Activated CD8-positive, alpha-beta T cell treated with anti-CD3 and anti-CD28 coated beads, Interleukin-2, amount 10 ng/mL, durations not matched to agents 7 days and 5 days (primary cell): ENCODE measurements at regions not wholly inside any gene's neighbourhood (a gene's known extent, or its start where the extent isn't known, plus 50 kb on each side); places are given as distances from the start of the nearest gene placed in this dataset.
A peak's percentile ranks its signal among the peaks of the same experiment; 100 is the strongest.

Experiments
- ATAC-seq: fragments of 150-1000 bp; cut with Tn5 transposase; one replicate; pipeline ENCODE4 v1.10.0; 2021; ENCODE audit warnings: moderate library complexity
- CTCF ChIA-PET: fragments of 350-600 bp; sonication (Branson Sonifier 250); formaldehyde crosslinking; loops from one replicate; lab custom pipeline; 2021; ENCODE audit warnings: antibody characterized with exemption; lab: Charles Lee
- POLR2A ChIA-PET: fragments of 350-600 bp; sonication (Branson Sonifier 250); formaldehyde crosslinking; loops from one replicate; lab custom pipeline; 2021; ENCODE audit warnings: antibody characterized with exemption; lab: Charles Lee
- DNase-seq: peaks from one replicate; pipeline ENCODE4 v3.0.0-alpha.2; 2020
- H3K27ac Mint-ChIP-seq: one replicate; pipeline ENCODE4 v1.8.0; 2021; ENCODE audit warnings: mild to moderate bottlenecking, mixed read lengths
- H3K27me3 Mint-ChIP-seq: one replicate; pipeline ENCODE4 v1.8.0; 2021; ENCODE audit warnings: low read depth, mixed read lengths
- H3K36me3 Mint-ChIP-seq: one replicate; pipeline ENCODE4 v1.8.0; 2021; ENCODE audit warnings: low read depth, mixed read lengths
- H3K4me1 Mint-ChIP-seq: one replicate; pipeline ENCODE4 v1.8.0; 2021; ENCODE audit warnings: low read depth, mixed read lengths
- H3K4me3 Mint-ChIP-seq: one replicate; pipeline ENCODE4 v1.8.0; 2021; ENCODE audit warnings: mild to moderate bottlenecking, mixed read lengths
- H3K9me3 Mint-ChIP-seq: one replicate; pipeline ENCODE4 v1.8.0; 2022; ENCODE audit warnings: mixed read lengths; ENCODE audit not compliant: insufficient read depth

- H3K27me3 Mint-ChIP-seq: no peaks in the 10 kb centered on the region
- CTCF ChIA-PET: interaction anchor here (1.9 kb wide), 1 partner anchor 142 kb away, joined by 7 read pairs; no protein-coding TSS in a partner anchor
- H3K9me3 Mint-ChIP-seq: peaks cover 35% of the 10 kb centered on the region
- DNase-seq: no peak
- no peak for ATAC-seq
- peaks cover 40% of the 10 kb centered on the region for H3K4me1 Mint-ChIP-seq
- no peak overlapping the region for H3K27ac Mint-ChIP-seq
- H3K36me3 Mint-ChIP-seq: peaks cover 31% of the 10 kb centered on the region
- H3K4me3 Mint-ChIP-seq: no peak overlapping the region
- POLR2A ChIA-PET: interaction anchor here (1.5 kb wide), 1 partner anchor 34 kb away, joined by 5 read pairs; no protein-coding TSS in a partner anchor
Measured at GRCh38 chr1:198970916-198971315, 332.1 kb downstream of the PTPRC start.

- POLR2A ChIA-PET: interaction anchor here (1.3 kb wide), 1 partner anchor 42 kb away, joined by 4 read pairs; no protein-coding TSS in a partner anchor
- no peak for ATAC-seq
- Mint-ChIP-seq H3K4me1 (peaks cover 29% of the 10 kb centered on the region), H3K36me3 (peaks cover 23% of the 10 kb centered on the region), H3K4me3 (no peak overlapping the region), H3K27ac (no peak overlapping the region), H3K9me3 (peaks cover 28% of the 10 kb centered on the region), H3K27me3 (no peaks in the 10 kb centered on the region)
- CTCF ChIA-PET: interaction anchor here (0.9 to 1.4 kb wide), 3 partner anchors 13 to 208 kb away, joined by 3 read pairs; no protein-coding TSS in a partner anchor
- no peak for DNase-seq
Measured at GRCh38 chr1:198977909-198978308, 339.1 kb downstream of the PTPRC start.

- H3K9me3 Mint-ChIP-seq: peaks cover 28% of the 10 kb centered on the region
- POLR2A ChIA-PET: interaction anchor here (1.3 kb wide), 1 partner anchor 42 kb away, joined by 4 read pairs; no protein-coding TSS in a partner anchor
- H3K4me1 Mint-ChIP-seq: peaks cover 26% of the 10 kb centered on the region
- no peaks in the 10 kb centered on the region for H3K27me3 Mint-ChIP-seq
- no peak for DNase-seq
- CTCF ChIA-PET: interaction anchor here (0.9 to 1.4 kb wide), 3 partner anchors 13 to 208 kb away, joined by 3 read pairs; no protein-coding TSS in a partner anchor
- H3K4me3 Mint-ChIP-seq: no peak overlapping the region
- no peak for ATAC-seq
- no peak overlapping the region for H3K27ac Mint-ChIP-seq
- peaks cover 23% of the 10 kb centered on the region for H3K36me3 Mint-ChIP-seq
Measured at GRCh38 chr1:198978523-198978922, 339.7 kb downstream of the PTPRC start.

- H3K27ac Mint-ChIP-seq: no peak overlapping the region
- ChIA-PET CTCF (interaction anchor here (1.0 kb wide), 1 partner anchor 127 kb away, joined by 4 read pairs; no protein-coding TSS in a partner anchor), POLR2A (interaction anchor here (0.7 kb wide), 1 partner anchor 9 kb away, joined by 3 read pairs; no protein-coding TSS in a partner anchor)
- DNase-seq (no peak), ATAC-seq (no peak)
- H3K4me3 Mint-ChIP-seq: no peak overlapping the region
- peaks cover 17% of the 10 kb centered on the region for H3K36me3 Mint-ChIP-seq
- H3K27me3 Mint-ChIP-seq: no peaks in the 10 kb centered on the region
- H3K4me1 Mint-ChIP-seq: peaks cover 3% of the 10 kb centered on the region
- H3K9me3 Mint-ChIP-seq: peaks cover 17% of the 10 kb centered on the region
Measured at GRCh38 chr1:198986036-198986435, 347.2 kb downstream of the PTPRC start.

- CTCF ChIA-PET: interaction anchor here (1.0 kb wide), 1 partner anchor 126 kb away, joined by 4 read pairs; no protein-coding TSS in a partner anchor
Measured at GRCh38 chr1:198986442-198986841, 347.6 kb downstream of the PTPRC start.

GRCh38 chr1:199002661-199003060 lies 363.8 kb downstream of the PTPRC start:
- Mint-ChIP-seq H3K4me3 (no peak overlapping the region), H3K27ac (no peak overlapping the region), H3K36me3 (peaks cover 13% of the 10 kb centered on the region), H3K9me3 (peaks cover 11% of the 10 kb centered on the region), H3K4me1 (peaks cover 6% of the 10 kb centered on the region), H3K27me3 (no peaks in the 10 kb centered on the region)
- ATAC-seq: no peak
- CTCF ChIA-PET: interaction anchor here (1.4 kb wide), 1 partner anchor 10 kb away, joined by 3 read pairs; no protein-coding TSS in a partner anchor
- no peak for DNase-seq
- POLR2A ChIA-PET: no interaction called here

More at GRCh38 chr1:198986442-198986841, 347.6 kb downstream of the PTPRC start:
- POLR2A ChIA-PET: interaction anchor here (0.7 kb wide), 1 partner anchor 9 kb away, joined by 3 read pairs; no protein-coding TSS in a partner anchor
- Mint-ChIP-seq H3K36me3 (peaks cover 19% of the 10 kb centered on the region), H3K27me3 (no peaks in the 10 kb centered on the region), H3K4me3 (no peak overlapping the region), H3K27ac (no peak overlapping the region), H3K4me1 (peaks cover 2% of the 10 kb centered on the region), H3K9me3 (peaks cover 17% of the 10 kb centered on the region)
- no peak for DNase-seq
- no peak for ATAC-seq

- Mint-ChIP-seq H3K27ac (peak overlapping the region; percentile 40), H3K4me3 (no peak overlapping the region), H3K4me1 (peaks cover 37% of the 10 kb centered on the region), H3K27me3 (no peaks in the 10 kb centered on the region), H3K9me3 (peaks cover 11% of the 10 kb centered on the region), H3K36me3 (peaks cover 35% of the 10 kb centered on the region)
- POLR2A ChIA-PET: no interaction called here
- ATAC-seq (no peak), DNase-seq (no peak)
- CTCF ChIA-PET: no interaction called here
Measured at GRCh38 chr1:199007423-199007822, 368.6 kb downstream of the PTPRC start.

- DNase-seq: peak; percentile 41
- peak overlapping the region; percentile 86 for H3K27ac Mint-ChIP-seq
- peaks cover 38% of the 10 kb centered on the region for H3K36me3 Mint-ChIP-seq
- peaks cover 15% of the 10 kb centered on the region for H3K9me3 Mint-ChIP-seq
- peak; percentile 74 for ATAC-seq
- ChIA-PET POLR2A (interaction anchor here (0.6 to 6.2 kb wide), 4 partner anchors 73 to 185 kb away, joined by 3 to 35 read pairs (median 4); no protein-coding TSS in a partner anchor), CTCF (interaction anchor here (0.6 to 1.9 kb wide), 9 partner anchors 9 to 454 kb away, joined by 3 to 7 read pairs (median 4); no protein-coding TSS in a partner anchor)
- H3K4me1 Mint-ChIP-seq: peaks cover 47% of the 10 kb centered on the region
- peak overlapping the region; percentile 64 for H3K4me3 Mint-ChIP-seq
- H3K27me3 Mint-ChIP-seq: no peaks in the 10 kb centered on the region
Measured at GRCh38 chr1:199009447-199009846, 370.6 kb downstream of the PTPRC start.

- DNase-seq (no peak), ATAC-seq (peak; percentile 46)
- ChIA-PET CTCF (interaction anchor here (0.6 to 1.1 kb wide), 3 partner anchors 11 to 103 kb away, joined by 3 read pairs; no protein-coding TSS in a partner anchor), POLR2A (interaction anchor here (6.2 kb wide), 1 partner anchor 74 kb away, joined by 35 read pairs; no protein-coding TSS in a partner anchor)
- peak overlapping the region; percentile 66 for H3K27ac Mint-ChIP-seq
- peaks cover 15% of the 10 kb centered on the region for H3K9me3 Mint-ChIP-seq
- peak overlapping the region; percentile 64 for H3K4me3 Mint-ChIP-seq
- H3K36me3 Mint-ChIP-seq: peaks cover 42% of the 10 kb centered on the region
- H3K4me1 Mint-ChIP-seq: peaks cover 57% of the 10 kb centered on the region
- H3K27me3 Mint-ChIP-seq: no peaks in the 10 kb centered on the region
Measured at GRCh38 chr1:199010492-199010891, 371.7 kb downstream of the PTPRC start.

GRCh38 chr1:199010933-199011332 lies 372.1 kb downstream of the PTPRC start:
- ChIA-PET CTCF (interaction anchor here (0.6 to 1.1 kb wide), 3 partner anchors 10 to 103 kb away, joined by 3 read pairs; no protein-coding TSS in a partner anchor), POLR2A (interaction anchor here (6.2 kb wide), 1 partner anchor 75 kb away, joined by 35 read pairs; no protein-coding TSS in a partner anchor)
- ATAC-seq (no peak), DNase-seq (no peak)
- peak overlapping the region; percentile 66 for H3K27ac Mint-ChIP-seq
- peaks cover 42% of the 10 kb centered on the region for H3K36me3 Mint-ChIP-seq
- no peaks in the 10 kb centered on the region for H3K27me3 Mint-ChIP-seq
- no peak overlapping the region for H3K4me3 Mint-ChIP-seq
- H3K4me1 Mint-ChIP-seq: peaks cover 61% of the 10 kb centered on the region
- H3K9me3 Mint-ChIP-seq: peaks cover 17% of the 10 kb centered on the region

- CTCF ChIA-PET: no interaction called here
- ATAC-seq (no peak), DNase-seq (no peak)
- Mint-ChIP-seq H3K4me3 (no peak overlapping the region), H3K9me3 (peaks cover 13% of the 10 kb centered on the region), H3K27me3 (no peaks in the 10 kb centered on the region), H3K27ac (no peak overlapping the region), H3K36me3 (peaks cover 32% of the 10 kb centered on the region), H3K4me1 (peaks cover 39% of the 10 kb centered on the region)
- POLR2A ChIA-PET: no interaction called here
Measured at GRCh38 chr1:199015799-199016198, 377.0 kb downstream of the PTPRC start.
